ENCODE measurements at regions not wholly inside any gene's neighbourhood (a gene's known extent, or its start where the extent isn't known, plus 50 kb on each side); places are given as distances from the start of the nearest gene placed in this dataset.

DNA sequence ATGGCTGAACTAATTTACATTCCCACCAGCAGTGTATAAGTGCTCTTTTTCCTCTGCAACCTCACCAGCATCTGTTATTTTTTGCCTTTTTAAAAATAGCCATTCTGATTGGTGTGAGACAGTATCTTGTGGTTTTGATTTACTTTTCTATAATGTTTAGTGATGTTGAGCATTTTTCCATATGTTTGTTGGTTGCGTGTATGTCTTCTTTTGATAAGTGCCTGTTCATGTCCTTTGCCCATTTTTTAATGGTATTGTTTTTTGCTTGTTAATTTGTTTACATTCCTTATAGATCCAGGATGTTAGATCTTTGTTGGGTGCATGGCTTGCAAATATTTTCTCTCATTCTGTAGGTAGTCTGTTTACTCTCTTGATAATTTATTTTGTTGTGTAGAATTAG, 169.9 kb downstream of the PRL start:
- DNase-seq (ENCODE audit: low read depth, low spot score) (no peak), FAIRE-seq (no peak)
- intact Hi-C loops (cut with micrococcal nuclease) = no loop called here
- no peaks in the 10 kb centered on the region for H3K4me1 ChIP-seq (ENCODE audit: control insufficient read depth, extremely low read depth, insufficient read depth, low read length)
- ChIA-PET POLR2A (no interaction called here), CTCF (no interaction called here)
- H3K4me2 ChIP-seq (ENCODE audit: insufficient read depth, low read length) = no peak overlapping the region
- BruUV-seq (replicated peaks) = no TSS peak
- no peaks in the 10 kb centered on the region for H3K36me3 ChIP-seq (ENCODE audit: control insufficient read depth in 2 of 2, extremely low read depth in 1 of 2, insufficient read depth in 2 of 2, low read length in 2 of 2)
- H3K9me1 ChIP-seq (replicated peaks; ENCODE audit: control insufficient read depth, extremely low read depth, insufficient read depth, low read length) = no peaks in the 10 kb centered on the region
- dilution Hi-C loops (cut with MboI; ENCODE audit: extremely low pct_ligation_motif_present, low sequenced_read_pairs) = no loop called here
- H2AFZ ChIP-seq (ENCODE audit: low read depth, low read length) = no peak overlapping the region
- TF ChIP-seq POLR2AphosphoS5 (IDR thresholded peaks at IDR 0.05; ENCODE audit: insufficient read depth, low read depth, low read length) (no peak), CTCF (IDR thresholded peaks at IDR 0.05; ENCODE audit: extremely low read depth in 1 of 2, insufficient read depth in 1 of 2, low read depth in 1 of 2, low read length in 2 of 2) (no peak), MAX (IDR thresholded peaks at IDR 0.05; ENCODE audit: insufficient read depth, insufficient read length) (no peak), MYC (IDR thresholded peaks at IDR 0.05; ENCODE audit: low read depth, low read length) (no peak), GATA2 (IDR thresholded peaks at IDR 0.05; ENCODE audit: insufficient read depth, insufficient read length, low read depth, low read length) (no peak), FOS (IDR thresholded peaks at IDR 0.05; ENCODE audit: borderline replicate concordance, insufficient read depth, low read length) (no peak)
- H3K27ac ChIP-seq (ENCODE audit: insufficient read depth, low read depth, low read length) = no peak overlapping the region
- H4K20me1 ChIP-seq (replicated peaks; ENCODE audit: control insufficient read depth, extremely low read depth, insufficient read depth, low read length) = no peaks in the 10 kb centered on the region
- H3K4me3 ChIP-seq (replicated peaks in 1 of 3; ENCODE audit: insufficient read depth in 1 of 3, low read depth in 1 of 3, low read length in 3 of 3) = no peak overlapping the region
- H3K9ac ChIP-seq (replicated peaks; ENCODE audit: extremely low read depth, insufficient read depth, low read length) = no peak overlapping the region
- no peaks in the 10 kb centered on the region for H3K79me2 ChIP-seq (ENCODE audit: control insufficient read depth, insufficient read depth, low read length)
- no peaks in the 10 kb centered on the region for H3K27me3 ChIP-seq (ENCODE audit: control insufficient read depth in 2 of 2, insufficient read depth in 2 of 2, low read length in 2 of 2)
- H3K9me3 ChIP-seq (replicated peaks; ENCODE audit: control insufficient read depth, insufficient read depth, low read length) = no peaks in the 10 kb centered on the region

DNA sequence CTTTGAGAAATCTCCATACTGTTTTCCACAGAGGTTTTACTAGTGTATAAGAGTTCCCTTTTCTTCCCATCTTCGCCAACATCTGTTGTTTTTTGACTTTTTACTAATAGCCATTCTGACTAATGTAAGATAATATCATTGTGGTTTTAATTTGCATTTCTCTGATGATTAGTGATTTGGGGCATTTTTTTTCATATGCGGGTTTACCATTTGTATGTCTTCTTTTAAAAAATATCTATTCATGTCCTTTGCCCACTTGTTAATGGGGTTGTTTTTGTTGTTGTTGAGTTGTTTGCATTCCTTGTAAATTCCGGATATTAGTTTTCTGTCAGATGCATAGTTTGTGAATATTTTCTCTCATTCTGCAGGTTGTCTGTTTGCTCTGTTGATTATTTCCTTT, 167.1 kb downstream of the PRL start:
- no peaks in the 10 kb centered on the region for H3K79me2 ChIP-seq (ENCODE audit: control insufficient read depth, insufficient read depth, low read length)
- FAIRE-seq = peak; percentile 53
- CTCF ChIA-PET = no interaction called here

More for the DNA sequence above, 167.1 kb downstream of the PRL start:
- H3K4me1 ChIP-seq (ENCODE audit: control insufficient read depth, extremely low read depth, insufficient read depth, low read length) = no peaks in the 10 kb centered on the region
- no peaks in the 10 kb centered on the region for H4K20me1 ChIP-seq (replicated peaks; ENCODE audit: control insufficient read depth, extremely low read depth, insufficient read depth, low read length)
- no peaks in the 10 kb centered on the region for H3K9me3 ChIP-seq (replicated peaks; ENCODE audit: control insufficient read depth, insufficient read depth, low read length)
- H3K9ac ChIP-seq (replicated peaks; ENCODE audit: extremely low read depth, insufficient read depth, low read length) = no peak overlapping the region
- no peak for TF ChIP-seq EZH2 (IDR thresholded peaks at IDR 0.05; ENCODE audit: borderline replicate concordance, low read depth, low read length, severe bottlenecking)
- dilution Hi-C loops (cut with MboI; ENCODE audit: extremely low pct_ligation_motif_present, low sequenced_read_pairs) (no loop called here), intact Hi-C loops (cut with micrococcal nuclease) (no loop called here)
- no TSS peak for BruUV-seq (replicated peaks)
- no peaks in the 10 kb centered on the region for H3K9me1 ChIP-seq (replicated peaks; ENCODE audit: control insufficient read depth, extremely low read depth, insufficient read depth, low read length)
- DNase-seq (ENCODE audit: low read depth, low spot score) = no peak
- H3K27me3 ChIP-seq (ENCODE audit: control insufficient read depth in 2 of 2, insufficient read depth in 2 of 2, low read length in 2 of 2) = no peaks in the 10 kb centered on the region
- POLR2A ChIA-PET = no interaction called here
- H3K27ac ChIP-seq (ENCODE audit: insufficient read depth, low read depth, low read length) = no peak overlapping the region
- no peak overlapping the region for H3K4me3 ChIP-seq (replicated peaks in 1 of 3; ENCODE audit: insufficient read depth in 1 of 3, low read depth in 1 of 3, low read length in 3 of 3)
- no peak overlapping the region for H3K4me2 ChIP-seq (ENCODE audit: insufficient read depth, low read length)
- no peak overlapping the region for H2AFZ ChIP-seq (ENCODE audit: low read depth, low read length)
- no peaks in the 10 kb centered on the region for H3K36me3 ChIP-seq (ENCODE audit: control insufficient read depth in 2 of 2, extremely low read depth in 1 of 2, insufficient read depth in 2 of 2, low read length in 2 of 2)

Data from endothelial cell of umbilical vein (primary cell).